HG02763 (cell line): ENCODE measurements at regions not wholly inside any gene's neighbourhood (a gene's known extent, or its start where the extent isn't known, plus 50 kb on each side); places are given as distances from the start of the nearest gene placed in this dataset.
"Not testable (repeated sequence)": the region's sequence is repeated elsewhere in the genome, so short reads cannot be mapped to it uniquely, and the experiment has no call there.

Experiments used
- ATAC-seq: cut with Tn5 transposase; IDR thresholded peaks from one replicate; pipeline ENCODE4 v1.9.1; 2021; ENCODE audit warnings: mild to moderate bottlenecking, moderate library complexity; ENCODE audit not compliant: unreplicated experiment

DNA sequence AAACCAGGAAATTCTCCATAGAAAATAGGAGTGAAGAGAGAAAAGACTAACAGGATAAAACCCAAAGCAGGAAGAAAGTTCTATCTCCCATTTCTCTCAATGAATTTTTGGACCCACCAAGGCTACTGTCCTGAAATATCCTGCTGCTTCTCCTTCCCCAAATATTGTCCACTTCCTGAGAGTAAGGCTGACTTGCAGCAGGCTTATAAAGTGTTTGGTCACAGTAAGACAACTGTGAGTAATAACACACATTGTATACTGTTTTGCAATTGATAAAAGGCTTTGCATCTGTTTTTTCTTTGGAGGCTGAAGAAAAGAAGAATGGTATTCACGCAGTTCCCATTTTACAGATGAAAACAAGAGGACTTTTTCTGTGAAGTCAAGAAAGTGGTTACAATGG lies 52.8 kb downstream of the FOXD4L6 start:
- not testable (repeated sequence) for ATAC-seq

DNA sequence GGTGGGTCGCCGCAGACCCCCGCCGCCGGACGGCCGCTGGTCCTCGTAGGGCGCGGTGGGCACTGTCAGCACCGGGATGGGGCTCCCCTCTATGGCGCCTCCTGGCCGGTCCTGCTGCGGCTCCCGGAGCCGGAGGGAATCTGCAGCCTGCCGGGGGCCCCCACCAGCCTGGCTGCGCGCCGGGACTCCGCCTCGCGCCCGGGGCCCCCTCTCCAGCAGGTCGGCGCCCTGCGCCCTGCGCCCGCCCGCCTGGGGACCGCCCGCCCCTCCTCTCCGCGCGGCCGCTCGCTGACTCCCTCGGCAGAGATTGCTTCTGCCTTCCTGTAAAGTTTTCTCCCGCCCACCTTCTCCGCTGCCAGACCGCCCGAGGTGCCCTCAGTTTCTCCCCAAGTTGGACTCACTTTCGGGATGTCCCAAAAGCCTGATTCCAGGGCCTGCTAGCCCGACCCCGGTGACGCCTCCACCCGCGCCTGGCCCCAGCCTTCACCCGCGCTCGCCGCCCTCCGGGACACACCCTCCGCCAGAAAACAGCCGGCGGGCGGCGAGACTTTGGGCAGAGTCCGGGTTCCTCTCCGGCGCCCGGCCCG lies 54.0 kb downstream of the FOXD4L6 start:
- ATAC-seq, result peak; percentile 74

DNA sequence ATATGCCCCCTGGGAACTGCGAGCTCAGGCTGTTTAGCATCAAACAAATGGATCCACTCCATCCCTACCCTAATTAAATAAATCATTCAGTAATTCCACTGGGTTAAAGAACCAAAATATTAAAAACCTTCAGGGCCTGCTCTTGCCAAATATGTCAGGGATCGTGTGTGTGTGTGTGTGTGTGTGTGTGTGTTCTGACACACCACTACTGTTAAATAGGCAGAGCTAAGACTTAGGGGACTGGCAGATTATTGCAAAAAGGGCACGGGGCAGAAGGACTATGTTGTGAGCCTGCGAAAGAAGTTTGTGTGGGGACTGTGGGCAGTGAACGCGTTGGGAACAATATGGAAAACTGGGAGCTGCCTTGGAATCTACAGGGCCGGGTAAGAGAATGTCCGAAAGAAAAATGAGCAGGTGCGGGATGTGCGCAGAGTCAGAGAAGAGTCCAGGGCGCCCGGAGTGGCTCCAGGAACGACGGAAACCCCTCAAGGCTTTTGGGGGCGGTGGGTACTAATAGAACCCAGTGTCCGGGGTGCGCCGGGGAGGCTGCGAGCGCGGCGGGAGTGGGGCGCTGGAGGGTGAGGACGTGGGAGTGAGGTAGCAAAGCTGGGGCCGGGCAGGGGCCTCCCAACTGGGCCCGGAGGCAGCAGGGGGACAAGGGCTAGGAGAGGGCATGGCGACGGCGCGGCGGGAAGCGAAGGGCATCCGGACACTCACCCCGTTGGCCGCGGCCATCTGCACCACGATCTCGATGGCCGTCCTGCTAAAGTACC lies 54.8 kb downstream of the FOXD4L6 start:
- ATAC-seq, result not testable (repeated sequence)

DNA sequence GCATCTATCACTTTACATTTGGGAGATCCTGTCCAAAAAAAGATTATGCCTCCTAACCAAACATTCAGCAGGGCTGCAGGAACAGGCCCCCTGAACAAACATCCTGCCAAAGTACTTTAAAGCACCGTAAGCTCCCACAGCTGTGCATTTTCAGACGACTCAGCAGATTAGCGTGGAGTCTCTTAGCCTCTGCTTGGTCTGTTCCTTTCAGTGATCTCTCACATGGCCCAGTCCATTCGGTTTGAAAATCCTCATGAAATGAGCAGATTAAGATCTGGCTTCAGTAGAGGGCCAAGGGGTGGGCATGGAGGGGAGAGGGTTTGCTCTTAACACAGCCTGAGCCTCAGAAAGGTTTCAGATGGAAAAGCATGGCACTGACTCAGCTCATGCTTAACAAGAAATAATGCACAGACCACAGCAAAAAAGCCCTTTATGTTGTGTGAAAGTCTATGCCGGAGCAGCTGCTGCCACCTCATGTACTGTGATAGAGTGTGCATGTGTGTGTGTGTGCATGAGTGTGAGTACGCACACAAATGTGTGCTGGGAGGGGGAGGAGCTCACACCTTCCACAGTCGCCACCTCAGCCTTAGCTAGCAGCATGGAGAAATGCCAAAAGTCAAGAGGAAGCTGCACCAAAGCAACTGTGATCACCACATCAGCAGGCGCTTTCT lies 64.2 kb downstream of the FOXD4L6 start:
- peak; percentile 70 for ATAC-seq

DNA sequence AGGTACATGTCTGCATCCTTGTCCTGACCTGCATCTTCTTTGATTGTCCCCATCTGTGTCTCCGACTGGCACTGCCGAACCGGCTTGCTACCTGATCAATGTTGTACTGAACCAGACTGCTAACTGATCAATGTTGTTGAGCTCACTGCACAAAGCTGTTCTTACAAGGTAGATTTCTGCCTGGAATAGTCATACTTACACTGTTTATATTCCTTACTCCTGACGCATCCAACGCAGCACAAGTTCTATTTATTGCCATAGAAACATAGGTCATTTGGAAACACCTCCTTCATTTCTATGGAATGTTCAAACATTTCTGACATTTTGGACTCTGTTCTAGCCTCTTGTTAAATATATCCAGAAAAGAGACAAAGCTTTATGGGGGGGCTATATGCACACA lies 65.2 kb downstream of the FOXD4L6 start:
- not testable (repeated sequence) for ATAC-seq

DNA sequence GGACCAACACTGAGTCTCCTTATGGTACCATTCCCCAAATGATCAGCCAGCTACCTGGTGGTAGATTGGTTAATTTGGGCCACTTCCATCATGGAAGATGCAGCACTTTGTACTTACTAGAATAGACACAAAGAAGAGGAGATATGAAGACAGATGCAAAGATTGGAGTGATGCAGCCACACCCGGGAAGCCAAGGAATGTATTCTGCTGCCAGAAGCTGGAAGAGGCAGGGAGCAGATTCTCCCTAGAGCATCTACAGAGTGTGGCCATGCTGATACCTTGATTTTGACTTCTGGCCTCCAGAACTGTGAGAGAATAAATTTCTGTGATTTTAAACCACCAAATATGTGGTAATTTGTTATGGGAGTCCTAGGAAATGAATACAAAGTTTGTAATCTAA lies 68.9 kb downstream of the FOXD4L6 start:
- not testable (repeated sequence) for ATAC-seq

DNA sequence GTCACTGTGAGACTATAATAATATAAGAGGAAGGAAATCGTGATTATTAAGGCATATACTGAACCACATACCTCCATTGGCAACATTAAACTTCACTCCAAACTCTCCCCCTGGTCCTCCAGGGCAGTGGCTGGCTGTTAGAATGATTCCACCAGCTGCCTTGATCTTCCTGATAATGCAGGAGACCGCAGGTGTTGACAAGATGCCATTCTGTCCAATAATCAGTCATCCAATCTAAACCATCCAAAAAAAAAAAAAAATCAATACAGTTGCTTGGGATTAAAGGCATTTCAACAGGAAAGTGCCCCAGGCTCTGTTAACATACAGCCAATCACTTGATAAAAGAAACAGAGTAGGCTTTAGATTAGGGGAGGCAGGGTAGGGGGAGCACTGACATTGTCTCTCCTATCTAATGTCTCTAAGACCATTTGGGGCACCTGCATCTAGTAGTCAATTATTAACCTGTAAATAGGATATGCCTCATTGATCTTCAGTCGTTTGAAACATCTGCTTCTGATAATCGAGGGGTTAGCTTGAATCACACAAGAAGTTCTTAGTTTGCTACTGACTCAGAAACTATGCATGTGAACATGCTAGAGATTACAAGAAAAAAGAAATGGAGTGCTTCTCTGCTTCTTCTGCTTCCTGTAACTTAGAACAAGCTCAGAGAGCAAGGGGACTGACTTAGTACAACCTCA lies 74.7 kb downstream of the FOXD4L6 start:
- ATAC-seq, result peak; percentile 92

DNA sequence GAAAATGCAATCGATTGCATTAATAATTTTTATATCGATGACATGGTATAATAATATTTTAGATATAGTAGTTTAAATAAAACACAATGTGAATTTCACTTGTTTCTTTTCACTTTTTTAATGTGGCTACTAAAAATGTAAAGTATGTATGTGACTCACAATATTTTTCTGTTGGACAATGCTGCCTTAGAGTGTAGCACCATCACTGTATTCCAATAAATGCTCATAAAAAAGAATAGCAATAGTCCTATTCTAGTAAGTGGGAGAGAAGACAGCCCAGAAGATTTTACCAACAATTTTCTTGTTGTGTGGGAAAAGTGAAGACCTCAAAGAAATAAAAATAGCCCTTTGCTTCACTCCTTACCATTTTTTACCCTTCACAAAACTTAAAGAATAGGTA lies 79.8 kb downstream of the FOXD4L6 start:
- ATAC-seq, result not testable (repeated sequence)

DNA sequence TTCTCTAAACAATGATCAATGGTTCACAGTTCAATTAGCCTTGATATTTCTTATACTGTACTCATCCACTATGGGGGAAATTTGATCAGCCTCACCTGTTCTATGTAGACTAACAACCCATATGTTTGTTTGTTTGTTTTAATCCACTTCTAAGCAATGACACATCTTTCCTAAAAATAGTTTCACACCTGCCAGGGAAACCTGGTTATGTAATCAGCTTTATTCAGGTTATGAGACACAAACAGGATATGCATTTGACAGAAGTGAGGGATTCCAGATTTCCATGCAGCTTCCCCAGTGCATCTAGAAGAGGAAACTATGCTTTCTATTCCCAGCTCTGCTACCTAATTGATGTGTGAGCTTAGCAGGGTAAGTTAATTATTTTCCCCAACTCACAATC lies 80.7 kb downstream of the FOXD4L6 start:
- ATAC-seq, result not testable (repeated sequence)

DNA sequence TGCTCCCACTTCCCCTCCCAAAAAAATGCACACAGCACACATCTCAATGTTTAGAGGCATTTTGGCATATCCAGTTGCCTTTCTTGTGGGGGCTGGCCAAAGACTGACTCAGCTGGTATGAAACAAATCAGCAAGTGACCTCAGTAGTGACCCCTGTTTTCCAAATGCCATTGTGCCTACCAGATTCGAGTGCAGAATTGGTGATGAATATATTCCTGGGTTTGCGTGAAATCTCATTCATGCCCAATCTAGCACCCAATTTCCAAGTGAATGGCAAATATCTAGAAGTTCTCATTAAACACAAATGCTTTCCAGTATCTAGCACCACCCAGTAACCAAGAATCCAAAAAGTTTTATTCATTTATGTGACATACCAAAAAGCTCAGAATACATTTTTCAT lies 83.6 kb downstream of the FOXD4L6 start:
- ATAC-seq, result not testable (repeated sequence)

DNA sequence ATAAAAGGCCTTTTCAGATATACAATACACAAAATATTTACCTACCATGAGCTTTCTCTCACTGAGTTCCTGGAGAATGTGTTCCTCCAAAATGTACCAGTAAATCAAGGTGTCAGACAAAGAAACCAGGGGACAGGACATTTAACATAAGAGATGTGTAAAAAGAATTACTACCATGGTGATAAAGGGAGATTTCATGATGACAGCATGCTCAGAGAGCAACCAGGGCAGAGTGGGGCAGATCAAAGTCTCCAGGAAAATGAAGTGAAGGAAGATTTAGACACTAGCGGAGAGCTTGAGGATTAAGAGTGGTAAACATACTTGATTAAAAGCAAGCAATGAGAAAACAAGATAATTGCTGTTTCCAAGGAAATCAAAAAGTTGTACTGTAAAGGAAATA lies 85.0 kb downstream of the FOXD4L6 start:
- ATAC-seq, result not testable (repeated sequence)

DNA sequence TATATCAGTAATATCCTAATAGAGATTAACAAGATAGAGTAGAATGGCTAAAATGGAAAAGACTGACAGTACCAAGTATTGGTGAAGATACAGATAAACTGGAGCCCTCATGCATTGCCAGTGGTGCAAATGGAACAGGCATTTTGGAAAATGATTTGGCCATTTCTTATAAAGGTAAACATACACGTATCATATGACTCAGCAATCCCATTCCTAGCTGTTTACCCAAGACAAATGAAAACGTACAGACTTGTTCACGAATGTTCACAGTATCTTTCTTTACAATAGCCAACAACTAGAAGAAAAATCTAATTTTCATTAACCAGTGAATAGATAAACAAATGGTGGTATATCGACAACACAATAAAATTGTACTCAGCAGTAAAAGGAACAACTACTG lies 86.4 kb downstream of the FOXD4L6 start:
- ATAC-seq, result not testable (repeated sequence)

DNA sequence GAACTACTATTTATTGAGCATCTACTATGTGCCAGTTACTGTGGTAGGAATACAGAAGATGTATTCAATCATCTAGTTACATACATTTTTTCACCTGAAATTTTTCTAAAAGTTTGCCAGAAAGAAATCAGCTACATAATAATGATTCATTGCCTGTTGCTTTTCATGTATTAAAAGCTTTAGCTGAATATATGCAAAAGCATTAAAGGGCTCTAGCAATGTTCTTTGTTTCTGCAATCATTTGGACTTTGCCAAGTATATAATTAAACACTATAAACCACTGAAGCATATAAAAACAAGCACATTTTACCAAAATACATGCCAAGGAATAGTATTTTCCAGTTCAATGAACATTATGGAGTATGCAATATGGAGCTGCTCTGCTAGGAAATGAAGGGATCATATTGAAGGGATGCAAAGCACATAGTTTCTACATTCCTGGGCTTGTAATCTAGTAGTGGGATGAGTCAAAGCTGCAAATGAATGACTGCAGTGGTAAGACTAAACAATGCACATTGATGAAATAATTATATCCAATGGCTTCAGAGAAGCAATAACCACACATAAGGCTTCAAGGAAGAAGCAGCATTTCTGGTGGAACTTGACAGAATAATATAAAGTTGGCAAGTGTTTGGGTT lies 87.7 kb downstream of the FOXD4L6 start:
- not testable (repeated sequence) for ATAC-seq

DNA sequence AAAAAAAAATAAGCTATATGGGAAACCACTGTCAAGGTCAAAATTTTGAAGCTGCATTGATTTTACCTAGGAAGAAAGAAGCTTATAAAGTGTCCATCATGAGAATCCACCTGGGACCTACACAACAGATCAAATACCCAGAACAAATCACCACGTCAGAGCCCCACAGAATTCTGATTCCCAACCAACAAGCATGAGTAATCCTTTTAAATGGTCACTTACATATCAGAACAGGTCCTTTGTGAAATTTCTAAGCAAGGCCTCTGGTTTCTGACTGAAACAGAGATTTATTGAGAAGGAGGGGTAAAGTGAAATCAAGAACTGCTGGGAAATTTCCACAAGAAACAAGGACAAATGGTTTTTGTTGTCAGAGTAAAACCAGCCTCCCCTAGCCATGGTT lies 93.2 kb downstream of the FOXD4L6 start:
- ATAC-seq, result not testable (repeated sequence)

DNA sequence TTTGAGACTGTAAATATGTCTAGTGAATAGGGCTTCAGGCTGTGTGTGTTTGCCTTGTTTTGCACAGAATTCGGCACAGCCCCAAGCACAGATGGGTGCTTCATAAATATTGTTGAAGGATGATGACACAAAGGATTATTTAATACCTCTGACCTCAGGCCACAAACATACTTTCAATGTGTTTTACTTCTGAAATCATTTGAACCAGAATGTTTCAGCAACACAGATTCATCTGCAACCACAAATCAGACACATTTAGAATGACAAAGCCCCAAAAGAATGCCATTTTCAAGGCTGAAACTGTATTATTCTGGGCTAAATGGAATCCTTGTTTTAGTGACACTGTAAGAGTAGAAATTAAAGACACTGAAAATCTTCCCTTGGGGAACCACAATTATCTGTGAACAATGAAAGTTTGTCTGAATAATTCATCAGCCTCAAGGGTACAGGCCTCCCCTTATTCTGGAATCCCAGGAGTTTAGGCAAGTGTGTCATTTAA lies 93.7 kb downstream of the FOXD4L6 start:
- ATAC-seq, result not testable (repeated sequence)

DNA sequence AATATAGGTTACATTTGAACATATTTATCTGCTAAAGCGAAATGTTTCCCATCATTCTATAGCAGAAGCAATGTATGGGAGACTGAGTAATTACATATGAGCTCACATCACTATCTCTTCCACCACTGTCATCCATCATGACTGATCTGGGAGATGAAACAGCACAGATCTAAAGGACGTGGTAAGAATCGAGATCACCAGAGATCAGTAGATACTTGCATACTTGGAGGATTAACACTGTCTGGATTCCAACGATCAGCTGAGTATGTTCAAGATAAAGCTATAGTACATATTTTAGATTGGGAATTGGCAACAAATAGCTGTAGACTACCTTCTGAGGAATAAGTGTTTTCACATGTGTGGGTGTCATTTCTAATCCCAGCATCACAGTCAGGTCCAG lies 94.6 kb downstream of the FOXD4L6 start:
- not testable (repeated sequence) for ATAC-seq

DNA sequence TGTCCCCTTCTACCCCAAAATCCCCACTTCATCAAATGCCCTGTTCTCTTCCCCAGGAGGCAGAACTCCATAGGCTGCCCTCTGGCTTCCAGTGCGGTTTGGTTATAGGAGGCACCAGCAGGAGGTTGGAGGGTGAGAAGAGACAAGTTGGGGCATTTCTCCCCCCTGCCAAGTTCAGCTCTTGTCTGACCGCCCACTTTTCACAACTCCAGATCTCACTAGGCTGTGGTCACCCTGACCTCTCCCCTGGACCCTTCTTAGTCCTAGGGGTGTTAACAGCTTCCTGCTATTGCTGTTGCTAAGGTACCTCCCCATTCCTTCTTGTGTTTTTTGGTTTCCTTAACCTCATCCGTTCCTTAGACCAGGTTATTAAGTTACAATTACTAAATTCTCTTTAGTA lies 95.1 kb downstream of the FOXD4L6 start:
- ATAC-seq, result not testable (repeated sequence)

DNA sequence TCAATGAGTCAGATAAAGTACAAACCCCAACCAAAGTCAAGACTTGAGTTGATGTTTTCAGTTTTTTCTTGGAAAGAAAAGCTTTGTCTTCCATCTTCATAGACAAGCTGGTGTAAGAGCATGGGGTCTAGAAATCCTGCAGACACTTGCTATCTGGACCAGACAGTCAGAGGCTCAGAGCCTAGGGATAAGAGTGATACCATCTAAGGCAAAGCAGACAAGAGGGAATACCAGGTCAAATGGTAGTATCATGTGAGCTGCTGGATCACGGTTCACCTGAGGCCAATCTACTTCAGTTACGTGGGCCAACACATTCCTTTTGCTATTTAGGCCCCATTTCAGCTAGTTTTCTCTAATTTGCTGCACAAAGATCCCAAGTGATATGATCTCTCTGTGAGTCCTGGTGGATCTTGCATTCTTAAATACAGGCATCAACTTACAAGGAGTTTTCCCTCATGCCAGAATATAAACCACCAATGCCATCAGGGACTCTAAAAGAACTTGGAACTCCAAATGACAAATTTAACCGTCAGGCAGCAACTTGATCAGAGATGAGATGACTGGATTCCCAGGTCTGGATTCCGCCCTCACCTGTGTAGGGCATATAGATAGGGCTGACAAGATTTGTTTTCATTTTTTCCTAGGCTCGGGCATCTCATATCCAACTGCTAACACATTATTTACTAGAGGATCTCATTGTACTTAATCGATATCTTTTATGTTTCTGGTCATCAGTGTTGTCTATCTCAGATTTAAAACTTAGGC lies 101.4 kb downstream of the FOXD4L6 start:
- ATAC-seq, result not testable (repeated sequence)

DNA sequence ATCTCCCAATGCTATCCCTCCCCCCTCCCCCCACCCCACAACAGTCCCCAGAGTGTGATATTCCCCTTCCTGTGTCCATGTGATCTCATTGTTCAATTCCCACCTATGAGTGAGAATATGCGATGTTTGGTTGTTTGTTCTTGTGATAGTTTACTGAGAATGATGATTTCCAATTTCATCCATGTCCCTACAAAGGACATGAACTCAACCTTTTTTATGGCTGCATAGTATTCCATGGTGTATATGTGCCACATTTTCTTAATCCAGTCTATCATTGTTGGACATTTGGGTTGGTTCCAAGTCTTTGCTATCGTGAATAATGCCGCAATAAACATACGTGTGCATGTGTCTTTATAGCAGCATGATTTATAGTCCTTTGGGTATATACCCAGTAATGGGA lies 106.1 kb downstream of the FOXD4L6 start:
- ATAC-seq, result not testable (repeated sequence)
